Esophagus squamous epithelium (tissue), 4 donors: ENCODE measurements at regions not wholly inside any gene's neighbourhood (a gene's known extent, or its start where the extent isn't known, plus 50 kb on each side); places are given as distances from the start of the nearest gene placed in this dataset.

Experiments
- POLR2A ChIP-seq, 4 donors: fragments of 450-650 bp; IDR thresholded peaks; one replicate each; pipeline ENCODE4 v1.6.1; 2017; ENCODE audit warnings: antibody characterized with exemption in 4 of 4, mild to moderate bottlenecking in 4 of 4, moderate library complexity in 3 of 4
- TF ChIP-seq, protein P1 (sequence below), 6 experiments: fragments of 450-650 bp in 4 of 6; fragments of 200-600 bp in 2 of 6; sonication (generic) in 2 of 6; IDR thresholded peaks; one replicate each; pipeline ENCODE4 v1.5.1; 2016 to 2019; ENCODE audit warnings: antibody characterized with exemption in 6 of 6, mild to moderate bottlenecking in 4 of 6, moderate library complexity in 4 of 6

DNA sequence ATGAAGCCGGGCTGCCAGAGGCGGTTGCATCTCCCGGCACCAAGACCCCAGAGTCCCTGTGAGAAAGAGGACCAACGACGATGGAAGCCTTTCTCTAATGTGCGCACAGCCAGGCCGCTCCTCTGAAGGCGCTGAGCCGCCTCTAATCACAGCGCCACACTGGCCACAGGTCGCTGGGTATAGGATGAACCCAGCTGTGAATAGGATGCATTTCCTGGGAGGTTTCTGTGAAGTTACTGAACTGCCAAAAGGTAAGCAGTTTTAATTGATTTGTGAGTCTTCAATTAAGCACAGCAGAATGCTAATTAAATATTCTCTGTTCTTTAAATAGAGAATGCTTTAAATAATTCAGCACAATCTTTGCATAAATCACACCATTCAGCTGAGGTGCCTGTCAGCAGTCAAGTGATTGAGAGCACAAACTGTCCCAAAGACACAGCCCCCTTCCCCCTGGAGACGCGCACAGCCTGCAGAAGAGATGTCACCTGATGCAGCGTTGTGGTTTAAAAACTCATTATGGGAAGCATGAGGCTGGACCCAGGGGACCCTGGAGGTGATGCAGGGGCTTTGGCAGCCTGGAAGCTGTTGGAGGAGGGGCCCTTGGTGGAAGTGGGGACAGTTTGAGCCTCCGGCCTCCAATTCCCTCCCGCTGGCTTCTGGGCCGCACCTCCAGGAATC is 98.1 kb downstream of the RTP5 start:
- TF ChIP-seq, protein P1, sequence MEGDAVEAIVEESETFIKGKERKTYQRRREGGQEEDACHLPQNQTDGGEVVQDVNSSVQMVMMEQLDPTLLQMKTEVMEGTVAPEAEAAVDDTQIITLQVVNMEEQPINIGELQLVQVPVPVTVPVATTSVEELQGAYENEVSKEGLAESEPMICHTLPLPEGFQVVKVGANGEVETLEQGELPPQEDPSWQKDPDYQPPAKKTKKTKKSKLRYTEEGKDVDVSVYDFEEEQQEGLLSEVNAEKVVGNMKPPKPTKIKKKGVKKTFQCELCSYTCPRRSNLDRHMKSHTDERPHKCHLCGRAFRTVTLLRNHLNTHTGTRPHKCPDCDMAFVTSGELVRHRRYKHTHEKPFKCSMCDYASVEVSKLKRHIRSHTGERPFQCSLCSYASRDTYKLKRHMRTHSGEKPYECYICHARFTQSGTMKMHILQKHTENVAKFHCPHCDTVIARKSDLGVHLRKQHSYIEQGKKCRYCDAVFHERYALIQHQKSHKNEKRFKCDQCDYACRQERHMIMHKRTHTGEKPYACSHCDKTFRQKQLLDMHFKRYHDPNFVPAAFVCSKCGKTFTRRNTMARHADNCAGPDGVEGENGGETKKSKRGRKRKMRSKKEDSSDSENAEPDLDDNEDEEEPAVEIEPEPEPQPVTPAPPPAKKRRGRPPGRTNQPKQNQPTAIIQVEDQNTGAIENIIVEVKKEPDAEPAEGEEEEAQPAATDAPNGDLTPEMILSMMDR (IDR thresholded peaks at IDR 0.05), result no peak
- no peak for TF ChIP-seq POLR2A (IDR thresholded peaks at IDR 0.05)
